ENCODE measurements at regions not wholly inside any gene's neighbourhood (a gene's known extent, or its start where the extent isn't known, plus 50 kb on each side); places are given as distances from the start of the nearest gene placed in this dataset.

DNA sequence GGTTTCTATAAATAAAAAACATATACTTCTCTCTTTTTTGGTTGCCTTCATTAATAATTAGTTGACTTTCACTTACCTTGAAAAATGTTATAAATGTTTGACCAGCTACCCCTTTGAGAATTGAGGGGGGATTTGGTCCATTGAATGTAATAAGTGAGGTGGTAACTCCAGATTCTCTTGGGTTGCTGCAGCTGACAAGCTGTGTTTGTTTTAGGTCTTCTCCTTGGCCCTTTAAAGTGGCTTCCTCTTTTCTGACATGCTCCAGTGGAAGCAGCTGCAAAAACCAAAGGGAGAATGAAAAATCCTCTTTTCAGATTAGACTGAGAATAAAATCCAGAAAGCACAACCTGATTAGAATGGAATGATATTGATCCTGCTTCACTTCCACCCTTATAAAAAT lies 410.5 kb downstream of the TMEM38B start (continued):
- TF ChIP-seq, protein P1, sequence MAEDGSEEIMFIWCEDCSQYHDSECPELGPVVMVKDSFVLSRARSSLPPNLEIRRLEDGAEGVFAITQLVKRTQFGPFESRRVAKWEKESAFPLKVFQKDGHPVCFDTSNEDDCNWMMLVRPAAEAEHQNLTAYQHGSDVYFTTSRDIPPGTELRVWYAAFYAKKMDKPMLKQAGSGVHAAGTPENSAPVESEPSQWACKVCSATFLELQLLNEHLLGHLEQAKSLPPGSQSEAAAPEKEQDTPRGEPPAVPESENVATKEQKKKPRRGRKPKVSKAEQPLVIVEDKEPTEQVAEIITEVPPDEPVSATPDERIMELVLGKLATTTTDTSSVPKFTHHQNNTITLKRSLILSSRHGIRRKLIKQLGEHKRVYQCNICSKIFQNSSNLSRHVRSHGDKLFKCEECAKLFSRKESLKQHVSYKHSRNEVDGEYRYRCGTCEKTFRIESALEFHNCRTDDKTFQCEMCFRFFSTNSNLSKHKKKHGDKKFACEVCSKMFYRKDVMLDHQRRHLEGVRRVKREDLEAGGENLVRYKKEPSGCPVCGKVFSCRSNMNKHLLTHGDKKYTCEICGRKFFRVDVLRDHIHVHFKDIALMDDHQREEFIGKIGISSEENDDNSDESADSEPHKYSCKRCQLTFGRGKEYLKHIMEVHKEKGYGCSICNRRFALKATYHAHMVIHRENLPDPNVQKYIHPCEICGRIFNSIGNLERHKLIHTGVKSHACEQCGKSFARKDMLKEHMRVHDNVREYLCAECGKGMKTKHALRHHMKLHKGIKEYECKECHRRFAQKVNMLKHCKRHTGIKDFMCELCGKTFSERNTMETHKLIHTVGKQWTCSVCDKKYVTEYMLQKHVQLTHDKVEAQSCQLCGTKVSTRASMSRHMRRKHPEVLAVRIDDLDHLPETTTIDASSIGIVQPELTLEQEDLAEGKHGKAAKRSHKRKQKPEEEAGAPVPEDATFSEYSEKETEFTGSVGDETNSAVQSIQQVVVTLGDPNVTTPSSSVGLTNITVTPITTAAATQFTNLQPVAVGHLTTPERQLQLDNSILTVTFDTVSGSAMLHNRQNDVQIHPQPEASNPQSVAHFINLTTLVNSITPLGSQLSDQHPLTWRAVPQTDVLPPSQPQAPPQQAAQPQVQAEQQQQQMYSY (CRISPR knock-in tag; IDR thresholded peaks at IDR 0.05) = no peak
- TF ChIP-seq, protein P2, sequence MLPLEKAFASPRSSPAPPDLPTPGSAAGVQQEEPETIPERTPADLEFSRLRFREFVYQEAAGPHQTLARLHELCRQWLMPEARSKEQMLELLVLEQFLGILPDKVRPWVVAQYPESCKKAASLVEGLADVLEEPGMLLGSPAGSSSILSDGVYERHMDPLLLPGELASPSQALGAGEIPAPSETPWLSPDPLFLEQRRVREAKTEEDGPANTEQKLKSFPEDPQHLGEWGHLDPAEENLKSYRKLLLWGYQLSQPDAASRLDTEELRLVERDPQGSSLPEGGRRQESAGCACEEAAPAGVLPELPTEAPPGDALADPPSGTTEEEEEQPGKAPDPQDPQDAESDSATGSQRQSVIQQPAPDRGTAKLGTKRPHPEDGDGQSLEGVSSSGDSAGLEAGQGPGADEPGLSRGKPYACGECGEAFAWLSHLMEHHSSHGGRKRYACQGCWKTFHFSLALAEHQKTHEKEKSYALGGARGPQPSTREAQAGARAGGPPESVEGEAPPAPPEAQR (CRISPR knock-in tag; IDR thresholded peaks at IDR 0.05) = no peak
- TF ChIP-seq ZNF138 (CRISPR knock-in tag; conservative IDR thresholded peaks at IDR 0.05) (no peak), ZNF396 (CRISPR knock-in tag; IDR thresholded peaks at IDR 0.05; ENCODE audit: borderline replicate concordance) (no peak), TEAD4 (CRISPR knock-in tag; IDR thresholded peaks at IDR 0.05) (no peak), ZNF671 (CRISPR knock-in tag; IDR thresholded peaks at IDR 0.05) (no peak), FOXJ3 (CRISPR knock-in tag; IDR thresholded peaks at IDR 0.05; ENCODE audit: borderline replicate concordance) (no peak), JAZF1 (CRISPR knock-in tag; IDR thresholded peaks at IDR 0.05) (no peak), TCF7 (CRISPR knock-in tag; IDR thresholded peaks at IDR 0.05; ENCODE audit: low read depth) (no peak)
- TF ChIP-seq, protein P3, sequence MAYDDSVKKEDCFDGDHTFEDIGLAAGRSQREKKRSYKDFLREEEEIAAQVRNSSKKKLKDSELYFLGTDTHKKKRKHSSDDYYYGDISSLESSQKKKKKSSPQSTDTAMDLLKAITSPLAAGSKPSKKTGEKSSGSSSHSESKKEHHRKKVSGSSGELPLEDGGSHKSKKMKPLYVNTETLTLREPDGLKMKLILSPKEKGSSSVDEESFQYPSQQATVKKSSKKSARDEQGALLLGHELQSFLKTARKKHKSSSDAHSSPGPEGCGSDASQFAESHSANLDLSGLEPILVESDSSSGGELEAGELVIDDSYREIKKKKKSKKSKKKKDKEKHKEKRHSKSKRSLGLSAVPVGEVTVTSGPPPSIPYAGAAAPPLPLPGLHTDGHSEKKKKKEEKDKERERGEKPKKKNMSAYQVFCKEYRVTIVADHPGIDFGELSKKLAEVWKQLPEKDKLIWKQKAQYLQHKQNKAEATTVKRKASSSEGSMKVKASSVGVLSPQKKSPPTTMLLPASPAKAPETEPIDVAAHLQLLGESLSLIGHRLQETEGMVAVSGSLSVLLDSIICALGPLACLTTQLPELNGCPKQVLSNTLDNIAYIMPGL (CRISPR knock-in tag; IDR thresholded peaks at IDR 0.05) = no peak
- TF ChIP-seq, protein P4, sequence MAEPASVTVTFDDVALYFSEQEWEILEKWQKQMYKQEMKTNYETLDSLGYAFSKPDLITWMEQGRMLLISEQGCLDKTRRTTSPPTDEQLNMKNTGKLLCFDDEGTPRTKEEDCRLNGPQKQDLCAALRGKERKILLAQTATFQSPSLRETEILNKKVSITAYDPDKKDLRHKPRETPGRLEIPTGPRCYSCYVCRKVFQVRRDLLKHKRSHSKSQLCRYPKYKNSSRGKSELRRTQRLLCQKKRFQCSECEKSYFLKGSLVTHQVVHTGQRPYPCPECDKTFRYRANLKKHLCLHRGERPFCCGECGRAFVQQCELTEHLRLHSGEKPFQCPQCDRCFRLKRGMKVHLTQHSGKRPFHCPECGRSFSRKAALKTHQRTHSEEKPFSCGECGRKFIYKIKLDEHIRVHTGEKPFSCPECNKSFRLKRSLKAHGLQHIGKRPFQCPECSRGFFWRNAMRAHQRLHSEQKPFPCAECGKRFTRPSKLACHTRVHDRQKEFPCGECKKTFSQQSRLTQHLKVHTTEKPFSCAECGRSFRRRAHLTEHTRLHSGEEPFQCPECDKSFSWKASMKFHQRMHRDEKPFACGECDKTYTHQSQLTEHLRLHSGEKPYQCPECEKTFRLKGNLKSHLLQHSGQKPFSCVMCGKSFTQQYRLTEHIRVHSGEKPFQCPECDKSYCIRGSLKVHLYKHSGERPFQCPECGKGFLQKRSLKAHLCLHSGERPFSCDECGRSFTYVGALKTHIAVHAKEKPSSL (CRISPR knock-in tag; conservative IDR thresholded peaks at IDR 0.05) = no peak

DNA sequence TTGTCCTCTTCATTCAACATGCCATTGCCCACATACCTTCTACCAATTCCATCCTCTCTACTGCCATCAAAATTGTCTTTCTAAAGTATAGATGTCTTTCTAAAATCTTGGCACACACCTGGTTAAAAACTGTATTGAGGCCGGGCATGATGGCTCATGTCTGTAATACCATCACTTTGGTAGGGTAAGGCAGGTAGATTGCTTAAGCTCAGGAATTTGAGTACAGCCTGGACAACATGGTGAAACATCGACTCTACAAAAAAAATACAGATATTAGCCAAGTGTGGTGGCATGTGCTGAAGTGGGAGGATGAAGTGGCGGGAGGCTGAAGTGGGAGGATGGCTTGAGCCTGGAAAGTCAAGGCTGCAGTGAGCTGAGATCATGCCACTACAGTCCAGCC lies 412.1 kb downstream of the TMEM38B start:
- H3K9me3 Mint-ChIP-seq = peaks cover 12% of the 10 kb centered on the region
- no peaks in the 10 kb centered on the region for H3K27me3 Mint-ChIP-seq (ENCODE audit: low read depth)
- H3K4me1 Mint-ChIP-seq = peaks cover 7% of the 10 kb centered on the region
- ChIA-PET CTCF (no interaction called here), POLR2A (no interaction called here)
- DNase-seq (ENCODE audit: low spot score) = no peak
- no peak overlapping the region for H3K4me3 Mint-ChIP-seq
- ATAC-seq = no peak
- H3K36me3 Mint-ChIP-seq = no peaks in the 10 kb centered on the region
- no peak overlapping the region for H3K27ac Mint-ChIP-seq
- TF ChIP-seq PRRX2 (CRISPR knock-in tag; IDR thresholded peaks at IDR 0.05) = no peak
- TF ChIP-seq FOXP1 (CRISPR knock-in tag; IDR thresholded peaks at IDR 0.05; ENCODE audit: borderline replicate concordance) = no peak
- TF ChIP-seq, protein P2 (CRISPR knock-in tag; IDR thresholded peaks at IDR 0.05) = no peak
- no peak for TF ChIP-seq RORB (CRISPR knock-in tag; IDR thresholded peaks at IDR 0.05)
- TF ChIP-seq, protein P5, sequence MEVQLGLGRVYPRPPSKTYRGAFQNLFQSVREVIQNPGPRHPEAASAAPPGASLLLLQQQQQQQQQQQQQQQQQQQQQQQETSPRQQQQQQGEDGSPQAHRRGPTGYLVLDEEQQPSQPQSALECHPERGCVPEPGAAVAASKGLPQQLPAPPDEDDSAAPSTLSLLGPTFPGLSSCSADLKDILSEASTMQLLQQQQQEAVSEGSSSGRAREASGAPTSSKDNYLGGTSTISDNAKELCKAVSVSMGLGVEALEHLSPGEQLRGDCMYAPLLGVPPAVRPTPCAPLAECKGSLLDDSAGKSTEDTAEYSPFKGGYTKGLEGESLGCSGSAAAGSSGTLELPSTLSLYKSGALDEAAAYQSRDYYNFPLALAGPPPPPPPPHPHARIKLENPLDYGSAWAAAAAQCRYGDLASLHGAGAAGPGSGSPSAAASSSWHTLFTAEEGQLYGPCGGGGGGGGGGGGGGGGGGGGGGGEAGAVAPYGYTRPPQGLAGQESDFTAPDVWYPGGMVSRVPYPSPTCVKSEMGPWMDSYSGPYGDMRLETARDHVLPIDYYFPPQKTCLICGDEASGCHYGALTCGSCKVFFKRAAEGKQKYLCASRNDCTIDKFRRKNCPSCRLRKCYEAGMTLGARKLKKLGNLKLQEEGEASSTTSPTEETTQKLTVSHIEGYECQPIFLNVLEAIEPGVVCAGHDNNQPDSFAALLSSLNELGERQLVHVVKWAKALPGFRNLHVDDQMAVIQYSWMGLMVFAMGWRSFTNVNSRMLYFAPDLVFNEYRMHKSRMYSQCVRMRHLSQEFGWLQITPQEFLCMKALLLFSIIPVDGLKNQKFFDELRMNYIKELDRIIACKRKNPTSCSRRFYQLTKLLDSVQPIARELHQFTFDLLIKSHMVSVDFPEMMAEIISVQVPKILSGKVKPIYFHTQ (CRISPR knock-in tag; IDR thresholded peaks at IDR 0.05) = no peak
- TF ChIP-seq, protein P6, sequence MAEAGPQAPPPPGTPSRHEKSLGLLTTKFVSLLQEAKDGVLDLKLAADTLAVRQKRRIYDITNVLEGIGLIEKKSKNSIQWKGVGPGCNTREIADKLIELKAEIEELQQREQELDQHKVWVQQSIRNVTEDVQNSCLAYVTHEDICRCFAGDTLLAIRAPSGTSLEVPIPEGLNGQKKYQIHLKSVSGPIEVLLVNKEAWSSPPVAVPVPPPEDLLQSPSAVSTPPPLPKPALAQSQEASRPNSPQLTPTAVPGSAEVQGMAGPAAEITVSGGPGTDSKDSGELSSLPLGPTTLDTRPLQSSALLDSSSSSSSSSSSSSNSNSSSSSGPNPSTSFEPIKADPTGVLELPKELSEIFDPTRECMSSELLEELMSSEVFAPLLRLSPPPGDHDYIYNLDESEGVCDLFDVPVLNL (CRISPR knock-in tag; IDR thresholded peaks at IDR 0.05; ENCODE audit: borderline replicate concordance, low read depth) = no peak
- no peak for TF ChIP-seq ATF6 (CRISPR knock-in tag; IDR thresholded peaks at IDR 0.05)
- no peak for TF ChIP-seq ESRRA (CRISPR knock-in tag; IDR thresholded peaks at IDR 0.05; ENCODE audit: borderline replicate concordance)
- no peak for TF ChIP-seq NFATC4 (CRISPR knock-in tag; IDR thresholded peaks at IDR 0.05)

Data from WTC11 (cell line).